NCI-H345 (cell line): ENCODE measurements at regions not wholly inside any gene's neighbourhood (a gene's known extent, or its start where the extent isn't known, plus 50 kb on each side); places are given as distances from the start of the nearest gene placed in this dataset.

Source experiments
- DNase-seq: peaks from one replicate; lab custom pipeline; 2025; lab: John Stamatoyannopoulos, UW

- DNase-seq, result no peak
Observed at GRCh38 chr1:83574791-83575190, 424.1 kb downstream of the TTLL7 start.

DNA sequence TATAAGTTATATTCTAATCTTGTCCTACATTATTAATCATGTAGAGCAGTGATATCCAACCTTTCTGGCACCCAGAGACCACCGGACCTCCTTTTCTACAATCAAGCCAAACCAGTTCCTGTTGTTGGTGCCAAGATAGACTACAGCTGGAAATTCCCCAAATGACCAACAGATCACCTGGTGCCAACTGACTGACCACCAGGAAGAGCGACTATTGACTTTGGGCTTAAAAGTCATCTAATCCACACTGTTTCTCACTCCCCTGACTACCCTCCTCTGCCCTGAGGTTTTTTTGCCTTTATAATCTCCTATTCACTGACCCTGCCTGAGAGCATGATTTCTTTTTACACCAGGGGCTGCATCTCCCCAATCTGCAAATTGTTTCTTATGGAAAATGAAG is 425.2 kb downstream of the TTLL7 start:
- no peak for DNase-seq

GRCh38 chr1:83571536-83571935 is 427.4 kb downstream of the TTLL7 start:
- DNase-seq, result no peak

DNA sequence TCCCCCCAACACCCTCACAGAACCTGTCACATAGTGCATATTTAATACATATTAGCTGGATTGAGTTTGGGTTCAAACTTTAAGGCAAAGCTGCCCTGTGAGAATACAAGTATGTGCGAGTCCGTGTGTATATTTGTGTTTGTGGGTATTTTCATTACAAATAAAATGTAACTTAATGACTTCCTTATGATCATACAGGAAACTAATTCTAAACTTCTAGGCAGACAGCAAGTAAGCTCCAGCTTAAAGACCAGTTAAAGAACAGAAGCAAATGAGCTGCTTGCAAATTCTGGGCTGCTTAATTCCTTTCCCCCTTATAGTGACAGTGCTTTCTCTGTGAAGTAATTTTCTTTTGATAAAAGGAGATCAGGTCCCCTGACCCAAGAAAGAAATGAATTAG is 437.6 kb downstream of the TTLL7 start:
- no peak for DNase-seq

GRCh38 chr1:83559129-83559840 is 439.6 kb downstream of the TTLL7 start:
- no peak for DNase-seq

DNA sequence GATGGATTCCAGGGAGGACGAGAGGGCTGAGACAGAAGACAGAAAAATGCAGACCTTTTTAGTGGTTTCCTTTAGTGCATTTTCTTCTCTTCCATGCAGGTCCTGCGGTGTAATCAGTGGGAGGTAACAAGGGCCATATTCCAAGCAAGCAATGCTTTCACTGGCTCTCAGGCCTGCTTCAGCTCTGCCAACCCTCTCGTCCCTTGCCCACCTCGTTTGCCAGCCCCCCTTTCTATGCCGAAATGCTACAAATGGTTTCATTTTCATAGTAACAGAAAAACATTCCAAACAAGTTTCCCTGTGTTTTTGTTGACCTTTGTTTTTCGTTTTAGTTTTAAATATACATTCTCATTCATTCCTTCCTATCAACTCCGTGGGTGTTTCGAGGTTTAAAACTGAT is 443.1 kb downstream of the TTLL7 start:
- no peak for DNase-seq

DNA sequence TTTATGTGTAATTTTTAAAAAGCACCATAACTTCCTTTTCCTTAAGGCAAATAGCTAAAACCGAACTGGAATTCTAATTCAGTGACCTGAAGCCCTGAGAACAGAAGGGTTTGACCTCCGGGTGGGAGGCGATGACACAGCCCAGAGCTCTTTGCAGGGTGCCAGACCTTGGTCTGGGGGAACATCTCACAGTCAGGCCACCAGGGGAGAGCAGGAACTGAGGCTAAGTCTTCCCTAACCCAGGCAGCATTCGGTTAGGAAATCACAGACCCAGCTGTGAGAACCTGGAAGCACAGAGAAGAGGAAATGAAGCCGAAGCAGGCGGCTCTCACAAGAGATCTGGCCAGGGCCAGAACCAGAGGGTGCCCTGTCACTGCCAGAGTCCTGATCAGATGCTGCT is 444.8 kb downstream of the TTLL7 start:
- DNase-seq, result no peak

- DNase-seq, result no peak
Observed at GRCh38 chr1:83552820-83553219, 446.1 kb downstream of the TTLL7 start.

- DNase-seq, result no peak
Observed at GRCh38 chr1:83548311-83548710, 450.6 kb downstream of the TTLL7 start.

DNA sequence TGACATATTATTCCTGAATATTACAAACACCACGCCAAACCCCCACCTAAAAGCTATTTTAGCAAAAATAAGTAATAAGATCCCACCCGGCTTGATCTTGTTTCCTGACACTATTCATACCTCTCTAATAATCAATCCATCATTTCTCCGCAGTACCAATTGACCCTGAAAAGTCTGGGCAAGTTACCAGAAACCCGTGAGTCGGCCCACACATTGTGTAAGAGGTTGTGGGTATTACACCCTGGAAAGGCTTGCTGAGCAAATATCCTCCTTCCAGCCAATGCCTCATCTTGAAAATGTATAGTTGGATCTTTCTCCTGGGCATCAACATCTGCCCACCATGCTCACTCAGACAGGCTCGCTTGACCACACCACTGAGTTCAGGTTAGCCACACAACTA is 451.0 kb downstream of the TTLL7 start:
- no peak for DNase-seq

- DNase-seq, result no peak
Observed at GRCh38 chr1:83546874-83547273, 452.1 kb downstream of the TTLL7 start.

DNA sequence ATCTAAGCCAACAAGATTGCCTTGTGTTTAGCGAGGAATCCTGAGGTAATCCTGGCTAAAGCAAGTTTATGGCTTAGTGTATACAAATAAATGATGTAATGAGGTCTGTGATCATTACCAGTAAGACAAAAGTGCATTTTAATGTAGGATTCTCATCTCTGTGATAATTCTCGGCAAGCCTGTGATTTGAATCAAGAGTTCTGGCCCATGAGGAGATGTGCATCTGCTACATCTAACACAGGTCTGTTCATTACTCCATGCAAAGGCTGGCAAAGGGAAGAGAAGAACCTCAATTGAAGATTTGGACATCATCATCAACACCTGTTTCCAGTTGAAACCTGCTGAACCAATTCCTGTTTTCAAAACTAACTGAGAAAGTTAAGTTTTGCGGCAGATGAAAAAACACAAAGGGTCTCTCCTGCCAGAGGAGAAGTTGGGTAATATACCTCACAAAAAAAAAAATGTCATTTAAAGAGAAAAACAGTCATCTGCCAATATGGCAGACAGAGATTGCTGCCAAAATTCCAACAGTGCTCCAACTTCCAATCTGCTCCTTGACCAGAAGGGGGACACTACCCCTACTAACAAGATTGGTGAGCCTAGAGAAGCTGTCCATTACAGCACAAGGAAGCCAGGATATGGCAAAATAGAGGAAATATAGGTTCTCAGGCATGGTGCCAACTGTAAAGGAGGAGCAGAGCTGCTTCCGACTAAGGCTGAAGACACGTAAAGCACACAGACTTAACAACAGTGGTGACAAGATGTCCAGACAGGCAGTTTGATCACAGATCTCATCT is 453.7 kb downstream of the TTLL7 start:
- DNase-seq, result no peak

- no peak for DNase-seq
Observed at GRCh38 chr1:83543222-83543973, 455.5 kb downstream of the TTLL7 start.

GRCh38 chr1:83531521-83532309 is 467.2 kb downstream of the TTLL7 start:
- DNase-seq, result no peak

DNA sequence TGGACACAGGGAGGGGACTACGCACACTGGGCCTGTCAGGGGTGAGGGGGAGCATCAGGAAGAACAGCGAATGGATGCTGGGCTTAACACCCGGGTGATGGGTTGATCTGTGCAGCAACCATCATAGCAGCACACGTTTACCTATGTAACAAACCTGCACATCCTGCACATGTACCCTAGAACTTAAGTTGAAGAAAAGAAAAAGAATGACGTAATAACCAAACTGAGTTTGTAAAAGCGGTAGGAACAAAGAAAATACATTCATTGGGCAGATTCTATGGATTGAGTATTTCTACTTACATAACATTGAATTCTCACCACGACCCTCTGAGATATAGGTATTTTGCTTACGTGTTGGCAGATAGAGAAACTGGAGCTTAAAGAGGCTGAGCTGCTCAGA is 468.4 kb downstream of the TTLL7 start:
- no peak for DNase-seq

DNA sequence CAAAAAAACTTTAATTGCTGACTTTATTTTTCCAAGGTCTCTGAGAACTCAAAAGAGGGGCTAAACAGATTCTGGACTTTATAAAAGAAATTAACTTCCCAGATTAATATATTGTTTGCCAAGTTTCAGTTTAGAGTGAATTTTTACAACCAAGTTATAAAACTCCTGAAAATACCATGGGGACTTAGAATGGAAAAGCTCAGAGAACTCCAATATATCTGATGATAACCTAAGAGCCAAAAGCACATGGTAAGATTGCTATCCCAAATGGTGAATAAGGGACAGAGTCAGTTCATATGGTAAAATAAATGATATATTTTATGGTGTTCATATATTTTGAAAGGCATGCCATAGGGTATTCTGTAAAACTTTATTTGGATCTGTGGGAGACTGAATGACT is 470.9 kb downstream of the TTLL7 start:
- DNase-seq, result no peak

- DNase-seq, result no peak
Observed at GRCh38 chr1:83520797-83521196, 478.1 kb downstream of the TTLL7 start.

GRCh38 chr1:83516369-83516768 is 482.6 kb downstream of the TTLL7 start:
- no peak for DNase-seq

DNA sequence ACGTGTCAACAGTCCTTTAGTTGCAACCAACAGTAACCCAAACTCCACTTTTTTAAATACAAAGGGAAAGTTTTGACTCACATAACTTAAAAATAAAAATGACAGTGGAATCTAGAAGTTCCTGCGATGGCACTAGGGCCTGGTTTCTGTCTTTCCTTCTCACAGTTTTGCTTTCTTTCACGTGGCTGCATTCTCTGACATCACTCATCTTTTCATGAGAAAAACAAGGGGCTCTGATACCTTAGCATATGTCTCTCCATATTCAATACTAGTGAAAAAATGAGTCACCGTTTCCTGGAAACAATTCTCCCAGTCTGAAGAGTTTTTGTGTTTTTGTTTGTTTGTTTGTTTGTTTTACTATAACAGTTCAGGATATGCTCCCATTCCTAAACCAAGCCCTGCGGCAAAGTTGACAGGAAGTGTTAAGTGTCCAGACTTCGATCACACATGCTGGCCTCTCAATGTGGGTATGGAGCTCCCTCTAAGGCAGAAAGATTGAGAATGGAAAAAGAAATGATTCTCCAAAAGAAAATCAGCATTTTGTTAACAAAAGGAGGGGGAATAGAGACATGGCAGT is 483.3 kb downstream of the TTLL7 start:
- no peak for DNase-seq

GRCh38 chr1:83512373-83513193 is 486.3 kb downstream of the TTLL7 start:
- DNase-seq, result no peak
